ENCODE measurements at regions not wholly inside any gene's neighbourhood (a gene's known extent, or its start where the extent isn't known, plus 50 kb on each side); places are given as distances from the start of the nearest gene placed in this dataset.
"Not testable (repeated sequence)": the region's sequence is repeated elsewhere in the genome, so short reads cannot be mapped to it uniquely, and the experiment has no call there.

DNA sequence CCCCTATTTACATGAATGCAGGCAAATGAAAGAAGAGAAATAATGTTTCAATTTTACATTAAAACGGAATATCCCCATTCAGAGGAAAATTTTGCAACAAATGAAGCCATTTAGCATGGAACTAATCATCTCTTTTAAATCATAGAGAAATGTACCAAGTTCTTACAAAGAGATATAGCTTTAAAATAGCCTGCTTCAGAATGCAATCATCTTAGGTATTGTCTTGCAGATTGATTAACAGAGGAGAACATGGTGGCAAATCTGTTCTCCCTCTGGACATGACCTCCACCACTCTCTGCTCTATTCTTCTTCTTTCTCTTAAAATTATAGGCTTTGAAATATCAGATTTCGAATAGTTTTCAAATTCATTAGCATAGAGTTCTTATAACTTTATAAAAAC lies 155.7 kb upstream of the DTNBP1 start:
- 70 to 72% methylated on average over 2 of the region's 2 CpGs for WGBS, 2 donors
- Histone ChIP-seq H3K27me3 (ENCODE audit: control insufficient read depth in 1 of 2, insufficient read depth in 2 of 2, low read length in 1 of 2) (no peaks in the 10 kb centered on the region), H3K4me1 (ENCODE audit: control insufficient read depth in 1 of 2, insufficient read depth in 2 of 2, low read length in 2 of 2) (no peaks in the 10 kb centered on the region), H3K27ac (ENCODE audit: low read depth in 1 of 2, low read length in 2 of 2) (no peak overlapping the region), H3K9me3 (ENCODE audit: control insufficient read depth, low read length) (no peaks in the 10 kb centered on the region), H3K36me3 (ENCODE audit: control insufficient read depth in 1 of 2, insufficient read depth in 2 of 2, low read length in 1 of 2) (no peaks in the 10 kb centered on the region), H3K4me3 (ENCODE audit: low read length in 2 of 2) (no peak overlapping the region)
- DNase-seq = no peak
- intact Hi-C loops (cut with DNase I) = no loop called here
- no peak for ATAC-seq (ENCODE audit: low FRiP score)

DNA sequence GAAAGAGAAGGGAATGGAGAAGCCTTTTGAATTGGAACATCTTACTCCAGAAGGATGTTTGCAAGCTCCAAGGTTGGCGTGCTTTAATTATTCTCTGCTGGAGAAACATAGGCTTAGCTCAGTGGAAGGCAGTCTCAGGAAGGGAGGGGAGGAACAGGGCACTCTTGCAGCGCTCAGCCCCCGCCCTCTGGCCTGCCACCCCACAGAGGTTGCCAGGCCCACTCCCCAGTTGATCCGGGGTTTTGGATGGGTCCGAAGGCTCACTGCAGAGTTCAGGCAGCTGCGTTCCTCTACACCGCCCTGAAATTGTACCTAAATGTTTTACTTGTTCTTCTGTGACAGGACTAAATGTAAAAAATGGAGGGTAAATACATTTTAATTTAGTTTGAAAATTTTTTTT lies 155.2 kb upstream of the DTNBP1 start:
- WGBS, 2 donors = 91 to 93% methylated on average over 7 of the region's 7 CpGs
- no peak for ATAC-seq (ENCODE audit: low FRiP score)
- intact Hi-C loops (cut with DNase I) = no loop called here
- no peak for DNase-seq
- no peak overlapping the region for H3K27ac ChIP-seq (ENCODE audit: low read depth in 1 of 2, low read length in 2 of 2)
- no peak overlapping the region for H3K4me3 ChIP-seq (ENCODE audit: low read length in 2 of 2)
- H3K36me3 ChIP-seq (ENCODE audit: control insufficient read depth in 1 of 2, insufficient read depth in 2 of 2, low read length in 1 of 2) = no peaks in the 10 kb centered on the region
- no peaks in the 10 kb centered on the region for H3K4me1 ChIP-seq (ENCODE audit: control insufficient read depth in 1 of 2, insufficient read depth in 2 of 2, low read length in 2 of 2)
- H3K27me3 ChIP-seq (ENCODE audit: control insufficient read depth in 1 of 2, insufficient read depth in 2 of 2, low read length in 1 of 2) = no peaks in the 10 kb centered on the region
- no peaks in the 10 kb centered on the region for H3K9me3 ChIP-seq (ENCODE audit: control insufficient read depth, low read length)

DNA sequence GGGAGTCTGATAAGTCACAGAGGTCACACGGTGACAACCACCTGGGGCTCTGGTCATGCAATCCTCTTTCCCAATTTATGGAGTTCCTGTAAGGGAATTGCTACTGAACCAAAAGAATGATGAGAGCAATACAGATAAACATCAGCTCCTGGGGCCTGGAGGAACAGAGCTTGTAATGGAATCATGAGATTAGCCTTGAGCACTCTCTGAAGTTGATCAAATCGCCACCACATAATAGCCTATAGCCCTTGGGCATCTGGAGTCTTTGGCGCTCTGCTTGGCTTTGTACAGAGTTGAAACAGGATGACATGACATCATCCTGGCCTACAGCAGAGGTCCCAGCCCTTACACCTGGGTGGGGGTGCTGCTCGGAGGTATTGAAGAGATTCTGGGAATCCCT lies 154.3 kb upstream of the DTNBP1 start:
- Histone ChIP-seq H3K4me3 (ENCODE audit: low read length in 2 of 2) (no peak overlapping the region), H3K27ac (ENCODE audit: low read depth in 1 of 2, low read length in 2 of 2) (no peak overlapping the region), H3K27me3 (ENCODE audit: control insufficient read depth in 1 of 2, insufficient read depth in 2 of 2, low read length in 1 of 2) (no peaks in the 10 kb centered on the region), H3K36me3 (ENCODE audit: control insufficient read depth in 1 of 2, insufficient read depth in 2 of 2, low read length in 1 of 2) (no peaks in the 10 kb centered on the region), H3K4me1 (ENCODE audit: control insufficient read depth in 1 of 2, insufficient read depth in 2 of 2, low read length in 2 of 2) (no peaks in the 10 kb centered on the region), H3K9me3 (ENCODE audit: control insufficient read depth, low read length) (no peaks in the 10 kb centered on the region)
- ATAC-seq (ENCODE audit: low FRiP score) = no peak
- no peak for DNase-seq
- 96 to 97% methylated on average over 4 of the region's 4 CpGs for WGBS, 2 donors
- intact Hi-C loops (cut with DNase I) = no loop called here

DNA sequence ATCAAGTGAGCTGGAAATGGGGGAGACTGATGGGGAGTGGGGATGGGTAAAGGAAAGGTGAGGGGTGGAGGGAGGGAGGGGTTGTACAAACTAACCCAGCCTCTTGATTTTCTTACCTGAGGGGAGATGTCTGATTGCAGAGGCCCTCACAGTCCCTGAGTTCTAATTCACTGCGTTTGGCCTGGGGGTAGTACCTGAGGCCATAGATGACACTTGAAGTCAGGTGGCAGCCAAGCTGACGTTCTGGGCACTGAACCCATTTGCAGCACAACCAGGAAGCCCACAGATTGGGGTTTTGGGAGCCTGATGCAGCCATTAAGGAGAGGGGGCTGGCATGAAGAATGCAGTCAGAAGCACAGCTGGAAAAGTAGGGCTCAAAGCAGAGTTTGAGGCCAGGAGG lies 153.8 kb upstream of the DTNBP1 start:
- Histone ChIP-seq H3K36me3 (ENCODE audit: control insufficient read depth in 1 of 2, insufficient read depth in 2 of 2, low read length in 1 of 2) (no peaks in the 10 kb centered on the region), H3K27me3 (ENCODE audit: control insufficient read depth in 1 of 2, insufficient read depth in 2 of 2, low read length in 1 of 2) (no peaks in the 10 kb centered on the region), H3K4me1 (ENCODE audit: control insufficient read depth in 1 of 2, insufficient read depth in 2 of 2, low read length in 2 of 2) (no peaks in the 10 kb centered on the region), H3K27ac (ENCODE audit: low read depth in 1 of 2, low read length in 2 of 2) (no peak overlapping the region), H3K9me3 (ENCODE audit: control insufficient read depth, low read length) (no peaks in the 10 kb centered on the region), H3K4me3 (ENCODE audit: low read length in 2 of 2) (no peak overlapping the region)
- 88 to 89% methylated on average over 2 of the region's 2 CpGs for WGBS, 2 donors
- DNase-seq (no peak), ATAC-seq (ENCODE audit: low FRiP score) (no peak)
- intact Hi-C loops (cut with DNase I) = no loop called here

DNA sequence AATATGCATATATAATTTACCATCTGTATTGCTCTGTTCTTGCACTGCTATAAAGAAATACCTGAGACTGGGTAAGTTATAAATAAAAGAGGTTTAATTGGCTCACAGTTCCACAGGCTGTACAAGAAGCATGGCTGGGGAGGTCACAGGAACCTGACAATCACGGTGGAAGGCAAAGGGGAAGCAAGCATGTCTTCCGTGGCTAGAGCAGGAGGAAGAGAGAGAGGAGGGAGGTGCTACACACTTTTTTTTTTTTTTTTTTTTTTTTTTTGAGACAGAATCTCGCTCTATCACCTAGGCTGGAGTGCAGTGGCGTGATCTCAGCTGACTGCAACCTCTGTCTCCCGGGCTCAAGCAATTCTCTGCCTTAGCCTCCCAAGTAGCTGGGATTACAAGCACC lies 150.9 kb upstream of the DTNBP1 start:
- H3K36me3 ChIP-seq (ENCODE audit: control insufficient read depth in 1 of 2, insufficient read depth in 2 of 2, low read length in 1 of 2); H3K27me3 ChIP-seq (ENCODE audit: control insufficient read depth in 1 of 2, insufficient read depth in 2 of 2, low read length in 1 of 2); H3K27ac ChIP-seq (ENCODE audit: low read depth in 1 of 2, low read length in 2 of 2); H3K4me1 ChIP-seq (ENCODE audit: control insufficient read depth in 1 of 2, insufficient read depth in 2 of 2, low read length in 2 of 2); H3K9me3 ChIP-seq (ENCODE audit: control insufficient read depth, low read length); H3K4me3 ChIP-seq (ENCODE audit: low read length in 2 of 2); DNase-seq; ATAC-seq (ENCODE audit: low FRiP score); intact Hi-C loops (cut with DNase I): not testable (repeated sequence)
- WGBS, 2 donors = 82 to 87% methylated on average over 5 of the region's 5 CpGs

DNA sequence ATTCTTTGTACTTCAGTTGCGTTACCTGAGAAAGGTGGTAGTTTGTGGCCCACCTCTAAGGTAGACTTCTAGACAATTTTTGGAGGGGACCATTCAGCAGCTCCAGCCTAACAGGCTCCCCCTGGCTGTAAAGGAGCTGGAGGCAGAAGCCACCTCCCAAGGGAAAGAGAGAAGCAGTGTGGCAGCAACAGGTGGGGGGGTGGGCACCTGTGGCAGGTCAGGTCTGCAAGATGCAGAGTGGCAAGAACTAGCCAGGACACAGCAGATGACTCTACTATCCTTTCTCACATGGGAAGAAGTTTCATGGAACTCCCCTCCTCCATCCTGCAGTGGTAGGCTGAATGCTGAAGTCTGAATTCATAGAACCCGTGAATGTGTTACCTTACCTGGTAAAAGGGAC lies 148.3 kb upstream of the DTNBP1 start:
- no peak overlapping the region for H3K4me3 ChIP-seq (ENCODE audit: low read length in 2 of 2)
- no peaks in the 10 kb centered on the region for H3K9me3 ChIP-seq (ENCODE audit: control insufficient read depth, low read length)
- DNase-seq = no peak
- no peaks in the 10 kb centered on the region for H3K27me3 ChIP-seq (ENCODE audit: control insufficient read depth in 1 of 2, insufficient read depth in 2 of 2, low read length in 1 of 2)
- 96 to 98% methylated on average over 2 of the region's 2 CpGs for WGBS, 2 donors
- no peak for ATAC-seq (ENCODE audit: low FRiP score)
- no peaks in the 10 kb centered on the region for H3K4me1 ChIP-seq (ENCODE audit: control insufficient read depth in 1 of 2, insufficient read depth in 2 of 2, low read length in 2 of 2)
- intact Hi-C loops (cut with DNase I) = no loop called here
- no peak overlapping the region for H3K27ac ChIP-seq (ENCODE audit: low read depth in 1 of 2, low read length in 2 of 2)
- no peaks in the 10 kb centered on the region for H3K36me3 ChIP-seq (ENCODE audit: control insufficient read depth in 1 of 2, insufficient read depth in 2 of 2, low read length in 1 of 2)

DNA sequence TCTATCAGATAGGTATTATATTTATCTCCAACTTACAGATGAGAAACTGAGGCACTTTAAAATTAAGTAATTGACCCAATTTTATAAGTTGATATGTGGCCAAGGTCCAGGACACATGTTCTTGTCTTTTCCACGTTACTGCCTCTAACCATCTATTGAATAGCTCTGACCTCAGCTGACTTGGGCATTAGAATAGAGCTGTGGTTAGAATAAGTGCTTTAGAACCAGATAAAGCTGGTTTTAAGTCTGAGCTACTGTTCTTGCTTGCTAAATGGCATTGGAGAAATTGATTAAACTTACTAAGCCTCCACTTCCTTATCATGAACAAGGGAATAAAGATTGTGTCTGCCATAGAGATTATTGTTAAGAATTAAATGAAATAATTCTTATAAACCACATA lies 147.8 kb upstream of the DTNBP1 start:
- Histone ChIP-seq H3K9me3 (ENCODE audit: control insufficient read depth, low read length) (no peaks in the 10 kb centered on the region), H3K36me3 (ENCODE audit: control insufficient read depth in 1 of 2, insufficient read depth in 2 of 2, low read length in 1 of 2) (no peaks in the 10 kb centered on the region), H3K4me1 (ENCODE audit: control insufficient read depth in 1 of 2, insufficient read depth in 2 of 2, low read length in 2 of 2) (no peaks in the 10 kb centered on the region), H3K27me3 (ENCODE audit: control insufficient read depth in 1 of 2, insufficient read depth in 2 of 2, low read length in 1 of 2) (no peaks in the 10 kb centered on the region), H3K4me3 (ENCODE audit: low read length in 2 of 2) (no peak overlapping the region), H3K27ac (ENCODE audit: low read depth in 1 of 2, low read length in 2 of 2) (no peak overlapping the region)
- ATAC-seq (ENCODE audit: low FRiP score) (no peak), DNase-seq (no peak)
- 64 to 71% methylated on average over 1 of the region's 1 CpG for WGBS, 2 donors
- intact Hi-C loops (cut with DNase I) = no loop called here

DNA sequence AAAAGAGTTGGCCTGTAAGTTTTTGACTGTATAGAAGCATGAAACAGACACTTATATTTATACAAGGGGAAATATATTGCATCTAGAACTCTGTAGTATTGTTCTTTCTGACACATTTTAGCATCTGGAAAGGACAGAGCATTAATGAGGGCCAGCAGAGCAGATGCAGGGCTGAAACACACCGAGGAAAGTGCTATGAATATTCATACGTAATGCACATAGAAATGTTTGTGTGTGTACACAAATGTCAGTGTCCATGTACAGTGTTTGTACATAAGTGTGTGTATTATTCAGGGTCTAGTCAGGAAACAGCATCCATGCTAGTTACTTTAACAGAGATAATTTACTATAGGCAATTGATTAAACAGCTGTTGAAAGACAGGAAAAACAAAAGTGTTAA lies 146.5 kb upstream of the DTNBP1 start:
- H3K9me3 ChIP-seq (ENCODE audit: control insufficient read depth, low read length) = no peaks in the 10 kb centered on the region
- H3K27me3 ChIP-seq (ENCODE audit: control insufficient read depth in 1 of 2, insufficient read depth in 2 of 2, low read length in 1 of 2) = no peaks in the 10 kb centered on the region
- no peak overlapping the region for H3K27ac ChIP-seq (ENCODE audit: low read depth in 1 of 2, low read length in 2 of 2)
- H3K4me3 ChIP-seq (ENCODE audit: low read length in 2 of 2) = no peak overlapping the region
- H3K4me1 ChIP-seq (ENCODE audit: control insufficient read depth in 1 of 2, insufficient read depth in 2 of 2, low read length in 2 of 2) = no peaks in the 10 kb centered on the region
- no peaks in the 10 kb centered on the region for H3K36me3 ChIP-seq (ENCODE audit: control insufficient read depth in 1 of 2, insufficient read depth in 2 of 2, low read length in 1 of 2)
- intact Hi-C loops (cut with DNase I) = no loop called here
- ATAC-seq (ENCODE audit: low FRiP score) (no peak), DNase-seq (no peak)
- WGBS, 2 donors = 78 to 90% methylated on average over 2 of the region's 2 CpGs

DNA sequence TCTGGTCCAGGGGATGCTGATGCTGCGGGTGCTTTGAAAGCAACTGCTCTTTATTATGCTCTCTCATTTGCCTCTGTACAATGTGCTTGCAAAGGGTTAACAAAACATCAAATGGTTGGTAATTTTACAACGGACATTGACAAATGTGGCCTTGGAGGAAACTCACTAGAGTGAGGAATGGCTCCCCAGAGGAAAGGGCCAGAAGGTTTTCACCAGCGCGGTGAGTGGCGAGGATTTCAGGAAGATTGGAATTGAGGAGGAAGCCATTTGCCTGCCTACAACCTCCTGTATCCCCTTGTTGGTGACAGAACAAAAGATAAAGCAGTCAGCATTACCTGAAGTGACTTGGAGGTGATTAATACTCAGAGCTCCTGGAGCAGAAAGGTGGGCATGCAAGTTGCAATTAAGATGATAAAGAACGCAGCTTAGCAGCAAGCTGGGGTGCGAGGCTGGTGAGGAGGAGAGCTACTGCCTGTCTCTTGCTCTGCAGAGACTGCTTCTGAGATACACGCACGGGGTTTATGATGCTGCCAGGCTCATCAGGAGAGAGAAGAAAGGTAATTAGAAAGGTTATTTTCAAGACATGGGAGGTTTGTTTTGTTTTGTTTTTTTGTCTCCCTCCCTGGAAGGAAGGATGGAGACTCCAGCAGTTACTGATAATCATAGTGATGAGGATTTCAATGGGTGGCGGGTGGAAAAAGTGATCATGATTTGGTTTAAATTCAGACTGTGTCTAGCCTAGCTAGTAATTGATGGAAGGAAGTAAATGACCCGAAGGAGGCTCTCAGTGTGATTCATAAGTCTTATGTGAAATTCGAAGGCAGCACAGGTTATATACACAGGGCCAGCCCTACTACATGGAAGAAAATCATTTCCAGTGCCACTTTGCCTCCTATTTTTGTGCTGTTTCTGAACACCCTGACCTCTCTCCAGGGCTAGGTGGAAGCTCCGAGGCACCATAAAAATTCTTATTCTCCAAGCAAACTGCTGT lies 141.6 kb upstream of the DTNBP1 start:
- H3K4me1 ChIP-seq (ENCODE audit: control insufficient read depth in 1 of 2, insufficient read depth in 2 of 2, low read length in 2 of 2) = no peaks in the 10 kb centered on the region
- 41 to 52% methylated on average over 13 of the region's 13 CpGs for WGBS, 2 donors
- H3K27ac ChIP-seq (ENCODE audit: low read depth in 1 of 2, low read length in 2 of 2) = no peak overlapping the region
- DNase-seq = no peak
- intact Hi-C loops (cut with DNase I) = no loop called here
- H3K36me3 ChIP-seq (ENCODE audit: control insufficient read depth in 1 of 2, insufficient read depth in 2 of 2, low read length in 1 of 2) = no peaks in the 10 kb centered on the region
- ATAC-seq (ENCODE audit: low FRiP score) = no peak
- H3K4me3 ChIP-seq (ENCODE audit: low read length in 2 of 2) = no peak overlapping the region
- H3K27me3 ChIP-seq (ENCODE audit: control insufficient read depth in 1 of 2, insufficient read depth in 2 of 2, low read length in 1 of 2) = no peaks in the 10 kb centered on the region
- H3K9me3 ChIP-seq (ENCODE audit: control insufficient read depth, low read length) = no peaks in the 10 kb centered on the region
